ENCODE measurements at regions not wholly inside any gene's neighbourhood (a gene's known extent, or its start where the extent isn't known, plus 50 kb on each side); places are given as distances from the start of the nearest gene placed in this dataset.

GRCh38 chr14:86521843-86522242 lies 991.9 kb downstream of the FLRT2 start:
- no peak for TF ChIP-seq CTCF (IDR thresholded peaks at IDR 0.05; ENCODE audit: insufficient read depth, low read depth, low read length, missing control alignments)
- no peak for DNase-seq (ENCODE audit: low read depth)
- no peak overlapping the region for H3K4me3 ChIP-seq (ENCODE audit: low read depth, low read length)

GRCh38 chr14:86521031-86521730 lies 991.2 kb downstream of the FLRT2 start:
- H3K4me3 ChIP-seq (ENCODE audit: low read depth, low read length) = no peak overlapping the region
- TF ChIP-seq CTCF (IDR thresholded peaks at IDR 0.05; ENCODE audit: insufficient read depth, low read depth, low read length, missing control alignments) = no peak
- no peak for DNase-seq (ENCODE audit: low read depth)

- H3K4me3 ChIP-seq (ENCODE audit: low read depth, low read length) = no peak overlapping the region
- DNase-seq (ENCODE audit: low read depth) = no peak
- no peak for TF ChIP-seq CTCF (IDR thresholded peaks at IDR 0.05; ENCODE audit: insufficient read depth, low read depth, low read length, missing control alignments)
These were observed 988.4 kb downstream of the FLRT2 start for GRCh38 chr14:86518298-86518697.

GRCh38 chr14:86515195-86515594 lies 985.3 kb downstream of the FLRT2 start:
- no peak for DNase-seq (ENCODE audit: low read depth)
- no peak for TF ChIP-seq CTCF (IDR thresholded peaks at IDR 0.05; ENCODE audit: insufficient read depth, low read depth, low read length, missing control alignments)
- no peak overlapping the region for H3K4me3 ChIP-seq (ENCODE audit: low read depth, low read length)

- no peak for TF ChIP-seq CTCF (IDR thresholded peaks at IDR 0.05; ENCODE audit: insufficient read depth, low read depth, low read length, missing control alignments)
- DNase-seq (ENCODE audit: low read depth) = no peak
- no peak overlapping the region for H3K4me3 ChIP-seq (ENCODE audit: low read depth, low read length)
These were observed 983.6 kb downstream of the FLRT2 start for GRCh38 chr14:86513564-86513963.

GRCh38 chr14:86513056-86513455 lies 983.1 kb downstream of the FLRT2 start:
- DNase-seq (ENCODE audit: low read depth) = no peak
- H3K4me3 ChIP-seq (ENCODE audit: low read depth, low read length) = no peak overlapping the region
- no peak for TF ChIP-seq CTCF (IDR thresholded peaks at IDR 0.05; ENCODE audit: insufficient read depth, low read depth, low read length, missing control alignments)

GRCh38 chr14:86510491-86510890 lies 980.5 kb downstream of the FLRT2 start:
- TF ChIP-seq CTCF (IDR thresholded peaks at IDR 0.05; ENCODE audit: insufficient read depth, low read depth, low read length, missing control alignments) = no peak
- no peak for DNase-seq (ENCODE audit: low read depth)
- H3K4me3 ChIP-seq (ENCODE audit: low read depth, low read length) = no peak overlapping the region

Data from GM12865 (cell line).